Endodermal cell (in vitro differentiated cells): ENCODE measurements at regions not wholly inside any gene's neighbourhood (a gene's known extent, or its start where the extent isn't known, plus 50 kb on each side); places are given as distances from the start of the nearest gene placed in this dataset.

Experiments used
- DNase-seq: peaks from one replicate; pipeline ENCODE4 v3.0.0-alpha.2; 2017
- H3K27ac ChIP-seq: 2 replicates; pipeline ENCODE4 v1.5.1; 2013; ENCODE audit warnings: mild to moderate bottlenecking, low read depth, low read length, moderate library complexity
- H3K27me3 ChIP-seq: 2 replicates; pipeline ENCODE4 v1.6.1; 2013; ENCODE audit warnings: mild to moderate bottlenecking, low read length, moderate library complexity; ENCODE audit not compliant: insufficient read depth, control insufficient read depth, poor library complexity, severe bottlenecking
- H3K36me3 ChIP-seq: 2 replicates; pipeline ENCODE4 v1.7.0; 2013; ENCODE audit warnings: mild to moderate bottlenecking, low read length, moderate library complexity; ENCODE audit not compliant: control insufficient read depth, insufficient read depth
- H3K4me1 ChIP-seq: one replicate; pipeline ENCODE4 v1.7.0; 2013; ENCODE audit warnings: low read length; ENCODE audit not compliant: control insufficient read depth, insufficient read depth
- H3K4me3 ChIP-seq: 2 replicates; pipeline ENCODE4 v1.5.1; 2013; ENCODE audit warnings: mild to moderate bottlenecking, low read length, moderate library complexity
- H3K9ac ChIP-seq: 2 replicates; pipeline ENCODE4 v1.6.1; 2013; ENCODE audit warnings: mild to moderate bottlenecking, low read length, moderate library complexity; ENCODE audit not compliant: poor library complexity, severe bottlenecking; ENCODE audit errors: extremely low read depth
- H3K9me3 ChIP-seq: 2 replicates; pipeline ENCODE4 v1.6.1; 2013; ENCODE audit warnings: mild to moderate bottlenecking, low read length, moderate library complexity; ENCODE audit not compliant: control insufficient read depth
- H3K27ac Mint-ChIP-seq: 2 replicates; pipeline ENCODE4 v1.8.0; 2020; ENCODE audit warnings: mixed read lengths
- H3K27me3 Mint-ChIP-seq: 2 replicates; pipeline ENCODE4 v1.8.0; 2021; ENCODE audit warnings: mild to moderate bottlenecking, mixed read lengths; ENCODE audit not compliant: insufficient read depth
- H3K36me3 Mint-ChIP-seq: 2 replicates; pipeline ENCODE4 v1.8.0; 2020; ENCODE audit warnings: low read depth, mixed read lengths
- H3K4me1 Mint-ChIP-seq: 2 replicates; pipeline ENCODE4 v1.8.0; 2020; ENCODE audit warnings: mixed read lengths
- H3K4me3 Mint-ChIP-seq: 2 replicates; pipeline ENCODE4 v1.8.0; 2020; ENCODE audit warnings: mild to moderate bottlenecking, moderate library complexity, mixed read lengths
- H3K9me3 Mint-ChIP-seq: 2 replicates; pipeline ENCODE4 v1.8.0; 2020; ENCODE audit warnings: mild to moderate bottlenecking, mixed read lengths
- WGBS, 2 experiments: methylation state at CpG; one replicate each; pipeline versions ENCODE4 v1.1.5 to v1.1.7; 2013; ENCODE audit warnings: missing lambda C conversion rate in 2 of 2, mixed read lengths in 1 of 2; ENCODE audit not compliant: insufficient coverage in 1 of 2, insufficient read length in 1 of 2; 5-methylcytosine and 5-hydroxymethylcytosine counted together
- TF ChIP-seq, protein P1 (sequence below): fragments of 200-600 bp; sonication (generic); conservative IDR thresholded peaks from 2 replicates; pipeline ENCODE4 v1.5.0; 2021; ENCODE audit warnings: antibody characterized with exemption, mild to moderate bottlenecking

DNA sequence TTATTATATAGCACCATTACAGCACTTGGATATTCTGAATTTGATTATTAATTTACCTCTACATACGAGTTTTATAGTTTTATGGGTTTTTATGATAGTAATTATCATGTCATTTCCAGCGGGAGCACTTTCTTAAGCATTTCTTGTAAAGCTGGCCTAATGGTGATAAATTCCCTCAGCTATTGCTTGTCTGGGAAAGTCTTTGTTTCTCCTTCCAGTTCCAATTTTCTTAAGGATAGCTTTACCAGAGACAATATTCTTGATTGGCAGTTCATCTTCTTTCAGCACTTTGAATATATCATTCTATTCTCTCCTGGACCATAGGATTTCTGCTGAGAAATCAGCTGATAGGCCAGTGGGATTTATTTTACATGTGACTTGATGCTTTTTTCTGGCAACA, 505.4 kb downstream of the TMEM232 start:
- H3K4me3 Mint-ChIP-seq = no peak overlapping the region
- peaks cover 47% of the 10 kb centered on the region for H3K9me3 Mint-ChIP-seq
- no peak for DNase-seq
- no peak overlapping the region for H3K27ac Mint-ChIP-seq
- H3K36me3 Mint-ChIP-seq = no peaks in the 10 kb centered on the region
- Histone ChIP-seq H3K9me3 (peaks cover 33% of the 10 kb centered on the region), H3K36me3 (no peaks in the 10 kb centered on the region), H3K4me3 (no peak overlapping the region), H3K9ac (no peak overlapping the region), H3K27me3 (no peaks in the 10 kb centered on the region), H3K4me1 (no peaks in the 10 kb centered on the region), H3K27ac (no peak overlapping the region)
- H3K4me1 Mint-ChIP-seq = no peaks in the 10 kb centered on the region
- WGBS, 2 experiments = 87% methylated on average over 2 of the region's 2 CpGs; no CpG with 5 or more reads in 1 of the 2 experiments
- H3K27me3 Mint-ChIP-seq = peaks cover 2% of the 10 kb centered on the region
- TF ChIP-seq, protein P1, sequence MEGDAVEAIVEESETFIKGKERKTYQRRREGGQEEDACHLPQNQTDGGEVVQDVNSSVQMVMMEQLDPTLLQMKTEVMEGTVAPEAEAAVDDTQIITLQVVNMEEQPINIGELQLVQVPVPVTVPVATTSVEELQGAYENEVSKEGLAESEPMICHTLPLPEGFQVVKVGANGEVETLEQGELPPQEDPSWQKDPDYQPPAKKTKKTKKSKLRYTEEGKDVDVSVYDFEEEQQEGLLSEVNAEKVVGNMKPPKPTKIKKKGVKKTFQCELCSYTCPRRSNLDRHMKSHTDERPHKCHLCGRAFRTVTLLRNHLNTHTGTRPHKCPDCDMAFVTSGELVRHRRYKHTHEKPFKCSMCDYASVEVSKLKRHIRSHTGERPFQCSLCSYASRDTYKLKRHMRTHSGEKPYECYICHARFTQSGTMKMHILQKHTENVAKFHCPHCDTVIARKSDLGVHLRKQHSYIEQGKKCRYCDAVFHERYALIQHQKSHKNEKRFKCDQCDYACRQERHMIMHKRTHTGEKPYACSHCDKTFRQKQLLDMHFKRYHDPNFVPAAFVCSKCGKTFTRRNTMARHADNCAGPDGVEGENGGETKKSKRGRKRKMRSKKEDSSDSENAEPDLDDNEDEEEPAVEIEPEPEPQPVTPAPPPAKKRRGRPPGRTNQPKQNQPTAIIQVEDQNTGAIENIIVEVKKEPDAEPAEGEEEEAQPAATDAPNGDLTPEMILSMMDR = no peak

DNA sequence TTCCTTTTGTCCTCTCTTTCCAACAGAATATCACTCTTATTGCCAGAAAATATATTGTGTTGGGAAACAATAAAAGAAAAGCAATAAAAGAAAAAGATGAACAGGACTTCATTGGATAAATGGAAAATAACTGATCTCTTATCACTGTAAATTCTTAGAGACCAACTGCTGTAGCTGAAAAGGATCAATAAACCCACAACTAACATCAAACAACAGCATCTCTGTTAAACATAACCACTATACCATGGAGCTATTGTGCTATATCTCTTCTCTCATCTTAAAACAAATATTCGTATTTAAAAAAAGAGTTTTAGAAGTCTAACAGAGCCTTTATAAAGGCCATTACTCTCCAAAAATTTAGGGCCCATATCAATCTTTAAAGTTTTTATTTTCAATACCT, 502.4 kb downstream of the TMEM232 start:
- no peaks in the 10 kb centered on the region for H3K4me1 ChIP-seq
- peaks cover 18% of the 10 kb centered on the region for H3K9me3 Mint-ChIP-seq
- no peak overlapping the region for H3K9ac ChIP-seq

DNA sequence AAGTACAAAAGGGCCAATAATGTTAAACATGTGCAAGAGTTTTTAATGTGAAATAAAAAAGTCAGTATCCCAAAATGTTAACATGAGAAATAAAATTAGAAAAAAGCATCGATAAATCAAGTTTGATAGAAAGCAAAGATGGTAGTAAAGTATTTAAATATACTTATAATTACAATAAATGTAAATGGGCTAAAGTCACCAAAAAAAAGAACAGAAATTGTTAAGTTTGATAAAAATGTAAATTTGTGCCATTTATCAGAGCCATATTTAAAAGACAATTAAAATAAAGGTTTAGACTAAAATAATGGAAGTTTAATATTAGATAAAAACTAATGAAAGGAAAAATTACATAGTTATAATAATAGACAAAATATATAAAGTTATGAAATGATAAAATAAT, 500.5 kb downstream of the TMEM232 start:
- no peak overlapping the region for H3K9ac ChIP-seq
- no peaks in the 10 kb centered on the region for H3K27me3 ChIP-seq
- TF ChIP-seq, protein P1 = no peak
- no peaks in the 10 kb centered on the region for H3K36me3 Mint-ChIP-seq
- peaks cover 13% of the 10 kb centered on the region for H3K9me3 Mint-ChIP-seq
- no peaks in the 10 kb centered on the region for H3K4me1 Mint-ChIP-seq
- no peak for DNase-seq
- no peak overlapping the region for H3K27ac ChIP-seq
- H3K27me3 Mint-ChIP-seq = no peaks in the 10 kb centered on the region
- H3K9me3 ChIP-seq = peaks cover 19% of the 10 kb centered on the region
- H3K4me1 ChIP-seq = no peaks in the 10 kb centered on the region
- H3K4me3 Mint-ChIP-seq = no peak overlapping the region
- H3K27ac Mint-ChIP-seq = no peak overlapping the region
- 71% methylated on average over 1 of the region's 1 CpG; no CpG with 5 or more reads in 1 of the 2 experiments for WGBS, 2 experiments
- no peak overlapping the region for H3K4me3 ChIP-seq
- no peaks in the 10 kb centered on the region for H3K36me3 ChIP-seq

More for the DNA sequence above, 502.4 kb downstream of the TMEM232 start:
- no peaks in the 10 kb centered on the region for H3K36me3 ChIP-seq
- no peak overlapping the region for H3K4me3 ChIP-seq
- TF ChIP-seq, protein P1 = no peak
- no peak overlapping the region for H3K27ac ChIP-seq
- 86 to 89% methylated on average over 1 of the region's 1 CpG for WGBS, 2 experiments
- H3K4me1 Mint-ChIP-seq = no peaks in the 10 kb centered on the region
- H3K27ac Mint-ChIP-seq = no peak overlapping the region
- H3K27me3 Mint-ChIP-seq = no peaks in the 10 kb centered on the region
- DNase-seq = no peak
- H3K9me3 ChIP-seq = peaks cover 20% of the 10 kb centered on the region
- no peak overlapping the region for H3K4me3 Mint-ChIP-seq
- no peaks in the 10 kb centered on the region for H3K36me3 Mint-ChIP-seq
- no peaks in the 10 kb centered on the region for H3K27me3 ChIP-seq
